Stimulated activated memory B cell treated with anti-CD40 and anti-IgM and Interleukin-4, amounts not matched to agents 10 μg/mL and 1 μg/mL and 100 μg/mL, for 72 hours (primary cell): ENCODE measurements at regions not wholly inside any gene's neighbourhood (a gene's known extent, or its start where the extent isn't known, plus 50 kb on each side); places are given as distances from the start of the nearest gene placed in this dataset.
"Not testable (repeated sequence)": the region's sequence is repeated elsewhere in the genome, so short reads cannot be mapped to it uniquely, and the experiment has no call there.

Source experiments
- ATAC-seq: fragments of 150-1000 bp; cut with Tn5 transposase; 2 replicates; pipeline ENCODE4 v1.10.0; 2021
- H3K27ac Mint-ChIP-seq: one replicate; pipeline ENCODE4 v1.8.0; 2022; ENCODE audit warnings: mild to moderate bottlenecking, mixed read lengths
- H3K27me3 Mint-ChIP-seq: one replicate; pipeline ENCODE4 v1.8.0; 2022; ENCODE audit warnings: mixed read lengths
- H3K36me3 Mint-ChIP-seq: one replicate; pipeline ENCODE4 v1.8.0; 2022; ENCODE audit warnings: mixed read lengths
- H3K4me1 Mint-ChIP-seq: one replicate; pipeline ENCODE4 v1.8.0; 2022; ENCODE audit warnings: mixed read lengths
- H3K4me3 Mint-ChIP-seq: one replicate; pipeline ENCODE4 v1.8.0; 2022; ENCODE audit warnings: mild to moderate bottlenecking, moderate library complexity, mixed read lengths
- H3K9me3 Mint-ChIP-seq: one replicate; pipeline ENCODE4 v1.8.0; 2022; ENCODE audit warnings: mixed read lengths

- H3K36me3 Mint-ChIP-seq, H3K27ac Mint-ChIP-seq, H3K9me3 Mint-ChIP-seq, ATAC-seq, H3K4me3 Mint-ChIP-seq, H3K27me3 Mint-ChIP-seq: not testable (repeated sequence)
- peaks cover 11% of the 10 kb centered on the region for H3K4me1 Mint-ChIP-seq
These were observed 64.4 kb upstream of the PLGLB2 start for GRCh38 chr2:87683451-87683850.

- H3K36me3 Mint-ChIP-seq, ATAC-seq, H3K27me3 Mint-ChIP-seq, H3K27ac Mint-ChIP-seq, H3K9me3 Mint-ChIP-seq, H3K4me3 Mint-ChIP-seq: not testable (repeated sequence)
- H3K4me1 Mint-ChIP-seq, result peaks cover 11% of the 10 kb centered on the region
These were observed 63.9 kb upstream of the PLGLB2 start for GRCh38 chr2:87683961-87684360.

GRCh38 chr2:87685558-87685957 is 62.3 kb upstream of the PLGLB2 start:
- H3K4me1 Mint-ChIP-seq, result peaks cover 11% of the 10 kb centered on the region
- not testable (repeated sequence) for ATAC-seq, H3K9me3 Mint-ChIP-seq

GRCh38 chr2:87686873-87687549 is 60.9 kb upstream of the PLGLB2 start:
- not testable (repeated sequence) for H3K36me3 Mint-ChIP-seq, H3K9me3 Mint-ChIP-seq, H3K27ac Mint-ChIP-seq, H3K4me3 Mint-ChIP-seq, H3K27me3 Mint-ChIP-seq
- H3K4me1 Mint-ChIP-seq, result peaks cover 11% of the 10 kb centered on the region
- ATAC-seq, result peak; percentile 53

More at GRCh38 chr2:87685558-87685957, 62.3 kb upstream of the PLGLB2 start:
- not testable (repeated sequence) for H3K4me3 Mint-ChIP-seq, H3K27ac Mint-ChIP-seq, H3K27me3 Mint-ChIP-seq, H3K36me3 Mint-ChIP-seq

GRCh38 chr2:87687550-87688270 is 60.2 kb upstream of the PLGLB2 start:
- H3K36me3 Mint-ChIP-seq, H3K27me3 Mint-ChIP-seq, H3K9me3 Mint-ChIP-seq, H3K4me1 Mint-ChIP-seq, H3K4me3 Mint-ChIP-seq, ATAC-seq: not testable (repeated sequence)
- peak overlapping the region; percentile 44 for H3K27ac Mint-ChIP-seq

- H3K4me1 Mint-ChIP-seq, H3K9me3 Mint-ChIP-seq, H3K27ac Mint-ChIP-seq, H3K36me3 Mint-ChIP-seq, ATAC-seq, H3K27me3 Mint-ChIP-seq, H3K4me3 Mint-ChIP-seq: not testable (repeated sequence)
These were observed 55.8 kb upstream of the PLGLB2 start for GRCh38 chr2:87691899-87692592.

GRCh38 chr2:87692914-87693313 is 55.0 kb upstream of the PLGLB2 start:
- not testable (repeated sequence) for H3K4me1 Mint-ChIP-seq, H3K4me3 Mint-ChIP-seq, H3K36me3 Mint-ChIP-seq, H3K9me3 Mint-ChIP-seq, H3K27me3 Mint-ChIP-seq, H3K27ac Mint-ChIP-seq, ATAC-seq

- not testable (repeated sequence) for H3K9me3 Mint-ChIP-seq, H3K4me3 Mint-ChIP-seq, H3K36me3 Mint-ChIP-seq, ATAC-seq, H3K27ac Mint-ChIP-seq, H3K4me1 Mint-ChIP-seq, H3K27me3 Mint-ChIP-seq
These were observed 54.0 kb upstream of the PLGLB2 start for GRCh38 chr2:87693882-87694281.

DNA sequence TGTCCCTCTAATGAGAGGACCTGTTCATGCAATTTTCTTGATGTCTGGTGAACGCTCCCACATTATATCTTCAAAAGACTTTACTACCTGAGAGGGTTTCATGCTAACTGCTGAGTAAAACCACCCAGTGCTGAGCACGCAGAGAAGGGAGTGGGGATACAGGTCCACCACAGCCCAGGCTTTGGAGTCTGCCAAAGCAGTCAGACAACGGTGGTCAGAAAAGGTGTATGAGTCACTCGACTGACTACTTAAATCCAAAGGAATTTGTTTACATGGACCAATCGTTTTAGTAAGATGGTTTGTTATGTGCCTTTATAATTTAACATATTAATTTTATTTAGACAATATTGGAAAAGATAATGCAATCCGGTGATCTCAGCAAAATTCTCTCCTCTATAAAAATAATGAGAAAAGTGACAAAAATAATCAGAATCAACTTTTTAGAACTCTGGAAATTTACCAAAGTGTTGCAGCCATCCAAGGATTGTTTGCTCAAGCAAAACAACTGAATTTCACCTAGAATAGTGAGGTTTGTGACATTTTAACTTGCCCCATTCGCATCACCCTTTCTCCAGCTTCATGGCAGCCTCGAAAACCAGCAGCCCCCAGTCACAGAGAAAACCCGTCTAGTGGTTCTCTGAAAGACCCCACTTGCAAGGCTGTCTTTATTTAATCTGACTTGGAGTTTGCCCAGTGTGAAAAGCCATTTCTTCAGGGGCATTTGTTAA is 52.1 kb upstream of the PLGLB2 start:
- not testable (repeated sequence) for H3K36me3 Mint-ChIP-seq, H3K27me3 Mint-ChIP-seq, H3K4me3 Mint-ChIP-seq, H3K9me3 Mint-ChIP-seq, ATAC-seq, H3K4me1 Mint-ChIP-seq, H3K27ac Mint-ChIP-seq
